ENCODE measurements at regions not wholly inside any gene's neighbourhood (a gene's known extent, or its start where the extent isn't known, plus 50 kb on each side); places are given as distances from the start of the nearest gene placed in this dataset.
"Not testable (repeated sequence)": the region's sequence is repeated elsewhere in the genome, so short reads cannot be mapped to it uniquely, and the experiment has no call there.

DNA sequence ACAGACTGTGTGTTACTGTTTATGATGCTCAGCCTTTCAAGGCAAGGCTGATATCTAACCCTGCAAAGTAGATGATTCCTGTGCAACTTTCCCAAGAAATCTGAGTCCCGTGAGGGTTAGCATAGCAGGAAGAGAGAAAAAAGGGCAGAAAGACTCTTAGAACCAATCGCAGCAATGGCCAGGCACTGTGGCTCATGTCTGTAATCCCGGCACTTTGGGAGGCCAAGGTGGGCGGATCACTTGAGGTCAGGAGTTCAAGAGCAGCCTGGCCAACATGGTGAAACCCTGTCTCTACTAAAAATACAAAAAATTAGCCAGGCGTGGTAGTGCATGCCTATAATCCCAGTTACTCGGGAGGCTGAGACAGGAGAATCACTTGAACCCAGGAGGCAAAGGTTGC, 124.3 kb upstream of the CDH5 start:
- H2AFZ ChIP-seq (ENCODE audit: low read length, unreplicated experiment); H3K79me2 ChIP-seq (ENCODE audit: control insufficient read depth, insufficient read depth, low read length, unreplicated experiment); H3K4me3 ChIP-seq (ENCODE audit: low read depth, low read length); H3K36me3 ChIP-seq (ENCODE audit: insufficient read depth, low read length); H3K4me1 ChIP-seq (ENCODE audit: control insufficient read depth, insufficient read depth, low read length, unreplicated experiment); H3K27ac ChIP-seq (ENCODE audit: low read depth, low read length): not testable (repeated sequence)
- peaks cover 27% of the 10 kb centered on the region for H3K27me3 ChIP-seq (ENCODE audit: insufficient read depth, low read length)

DNA sequence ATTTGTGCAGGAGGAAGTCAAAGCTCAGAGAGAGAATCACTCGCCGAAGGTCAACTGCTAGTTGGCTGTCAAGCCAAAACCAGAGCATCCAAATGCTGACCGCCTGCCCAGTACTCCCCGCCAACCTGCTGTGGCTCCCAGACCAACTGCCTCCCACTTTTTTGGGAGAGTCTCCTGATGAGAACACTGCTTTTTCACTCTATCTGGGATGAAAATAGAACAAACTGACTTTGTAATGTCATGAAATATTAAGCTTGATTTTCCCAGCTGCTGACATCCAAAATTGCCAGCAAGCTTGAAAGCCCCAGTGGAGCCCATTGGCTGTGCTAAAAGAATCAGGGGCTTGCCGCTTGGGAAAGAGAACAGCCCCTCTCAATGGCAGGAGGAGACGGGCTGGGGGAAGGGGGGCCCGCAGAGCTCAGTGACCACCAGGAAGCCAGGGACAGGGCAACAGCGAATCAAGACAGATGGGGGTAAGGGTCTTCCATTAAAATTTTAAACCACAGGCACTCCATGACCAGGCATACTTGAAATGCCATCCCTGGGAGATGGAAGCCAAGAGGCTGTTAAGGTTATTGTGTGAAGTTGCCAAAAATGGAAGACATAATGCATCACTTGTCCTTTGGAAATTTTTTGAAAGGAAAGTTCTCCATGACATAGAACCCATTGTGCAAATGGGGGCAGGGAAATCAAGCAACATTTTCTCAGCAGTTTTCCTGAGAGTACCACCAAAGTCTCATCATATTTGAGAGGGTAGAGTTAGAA, 125.7 kb upstream of the CDH5 start:
- Histone ChIP-seq H3K4me3 (ENCODE audit: low read depth, low read length) (no peak overlapping the region), H3K27ac (ENCODE audit: low read depth, low read length) (no peak overlapping the region), H3K79me2 (ENCODE audit: control insufficient read depth, insufficient read depth, low read length, unreplicated experiment) (no peaks in the 10 kb centered on the region), H3K27me3 (ENCODE audit: insufficient read depth, low read length) (peaks cover 29% of the 10 kb centered on the region), H2AFZ (ENCODE audit: low read length, unreplicated experiment) (no peak overlapping the region), H3K4me1 (ENCODE audit: control insufficient read depth, insufficient read depth, low read length, unreplicated experiment) (no peaks in the 10 kb centered on the region), H3K36me3 (ENCODE audit: insufficient read depth, low read length) (no peaks in the 10 kb centered on the region)

DNA sequence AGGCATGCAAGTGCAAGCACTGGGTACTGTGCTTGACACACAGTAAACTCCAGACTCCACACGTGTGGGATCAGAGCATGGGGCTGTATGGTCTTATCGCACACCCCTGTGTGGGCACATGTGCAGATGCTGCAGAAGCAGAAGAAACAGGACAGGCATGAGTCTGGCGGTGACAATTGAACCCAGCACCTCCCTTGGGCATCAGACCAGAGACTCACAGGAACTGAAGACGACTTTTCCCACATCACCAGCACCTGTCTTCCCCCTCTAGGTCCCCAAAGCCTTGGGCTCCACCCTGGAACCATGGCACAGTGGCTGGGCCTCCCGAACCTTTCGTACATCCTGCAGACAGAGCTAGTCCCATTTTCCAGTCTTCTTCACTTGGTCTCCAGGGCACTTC, 126.4 kb upstream of the CDH5 start:
- H2AFZ ChIP-seq (ENCODE audit: low read length, unreplicated experiment), result no peak overlapping the region
- H3K27me3 ChIP-seq (ENCODE audit: insufficient read depth, low read length), result peaks cover 34% of the 10 kb centered on the region
- no peak overlapping the region for H3K4me3 ChIP-seq (ENCODE audit: low read depth, low read length)
- H3K79me2 ChIP-seq (ENCODE audit: control insufficient read depth, insufficient read depth, low read length, unreplicated experiment), result no peaks in the 10 kb centered on the region
- H3K4me1 ChIP-seq (ENCODE audit: control insufficient read depth, insufficient read depth, low read length, unreplicated experiment), result no peaks in the 10 kb centered on the region
- H3K36me3 ChIP-seq (ENCODE audit: insufficient read depth, low read length), result no peaks in the 10 kb centered on the region
- H3K27ac ChIP-seq (ENCODE audit: low read depth, low read length), result no peak overlapping the region

DNA sequence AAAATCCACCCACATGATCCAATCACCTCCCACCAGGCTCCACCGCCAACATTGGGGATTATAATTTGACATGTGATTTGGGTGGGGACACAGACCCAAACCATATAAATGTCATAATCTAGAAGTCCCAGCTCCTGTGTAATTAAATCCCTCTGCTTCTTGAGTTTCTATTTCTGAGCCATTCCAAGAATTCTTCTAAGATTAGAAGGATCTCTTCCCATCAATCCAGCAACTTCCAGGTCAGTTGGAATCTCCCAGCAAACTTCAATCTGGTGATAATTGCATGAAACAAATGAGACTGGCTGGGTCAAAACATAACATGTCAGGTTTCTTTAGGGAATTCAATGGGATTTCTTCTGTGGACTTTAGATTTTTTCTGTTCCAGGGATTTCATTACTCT, 127.8 kb upstream of the CDH5 start:
- H3K27ac ChIP-seq (ENCODE audit: low read depth, low read length), result no peak overlapping the region

DNA sequence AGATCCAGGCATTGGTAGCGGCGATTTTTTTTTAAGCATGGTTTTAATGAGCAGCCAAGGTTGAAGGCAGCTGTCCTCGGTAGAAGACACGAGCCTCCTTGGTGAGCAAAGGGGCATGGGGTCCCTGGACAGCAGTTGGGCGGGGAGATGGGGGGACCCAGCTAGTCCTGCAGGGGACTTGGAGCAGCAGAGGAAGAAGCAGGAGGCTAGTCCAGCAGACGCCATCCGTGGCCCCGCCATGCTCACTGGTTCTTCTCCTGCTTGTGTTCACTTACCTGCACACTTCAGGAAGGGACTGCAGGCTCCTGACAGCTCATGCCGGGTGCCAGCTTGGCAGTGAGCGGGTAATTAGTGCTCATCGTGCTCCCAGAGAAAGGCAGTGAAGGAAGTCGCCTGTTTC, 130.2 kb upstream of the CDH5 start:
- Histone ChIP-seq H3K27me3 (ENCODE audit: insufficient read depth, low read length) (peaks cover 39% of the 10 kb centered on the region), H3K79me2 (ENCODE audit: control insufficient read depth, insufficient read depth, low read length, unreplicated experiment) (no peaks in the 10 kb centered on the region), H2AFZ (ENCODE audit: low read length, unreplicated experiment) (no peak overlapping the region), H3K4me3 (ENCODE audit: low read depth, low read length) (no peak overlapping the region), H3K36me3 (ENCODE audit: insufficient read depth, low read length) (no peaks in the 10 kb centered on the region), H3K27ac (ENCODE audit: low read depth, low read length) (no peak overlapping the region), H3K4me1 (ENCODE audit: control insufficient read depth, insufficient read depth, low read length, unreplicated experiment) (no peaks in the 10 kb centered on the region)

More for the DNA sequence above, 127.8 kb upstream of the CDH5 start:
- peaks cover 34% of the 10 kb centered on the region for H3K27me3 ChIP-seq (ENCODE audit: insufficient read depth, low read length)
- H3K79me2 ChIP-seq (ENCODE audit: control insufficient read depth, insufficient read depth, low read length, unreplicated experiment), result no peaks in the 10 kb centered on the region
- no peaks in the 10 kb centered on the region for H3K36me3 ChIP-seq (ENCODE audit: insufficient read depth, low read length)
- H2AFZ ChIP-seq (ENCODE audit: low read length, unreplicated experiment), result no peak overlapping the region
- no peak overlapping the region for H3K4me3 ChIP-seq (ENCODE audit: low read depth, low read length)
- H3K4me1 ChIP-seq (ENCODE audit: control insufficient read depth, insufficient read depth, low read length, unreplicated experiment), result no peaks in the 10 kb centered on the region

DNA sequence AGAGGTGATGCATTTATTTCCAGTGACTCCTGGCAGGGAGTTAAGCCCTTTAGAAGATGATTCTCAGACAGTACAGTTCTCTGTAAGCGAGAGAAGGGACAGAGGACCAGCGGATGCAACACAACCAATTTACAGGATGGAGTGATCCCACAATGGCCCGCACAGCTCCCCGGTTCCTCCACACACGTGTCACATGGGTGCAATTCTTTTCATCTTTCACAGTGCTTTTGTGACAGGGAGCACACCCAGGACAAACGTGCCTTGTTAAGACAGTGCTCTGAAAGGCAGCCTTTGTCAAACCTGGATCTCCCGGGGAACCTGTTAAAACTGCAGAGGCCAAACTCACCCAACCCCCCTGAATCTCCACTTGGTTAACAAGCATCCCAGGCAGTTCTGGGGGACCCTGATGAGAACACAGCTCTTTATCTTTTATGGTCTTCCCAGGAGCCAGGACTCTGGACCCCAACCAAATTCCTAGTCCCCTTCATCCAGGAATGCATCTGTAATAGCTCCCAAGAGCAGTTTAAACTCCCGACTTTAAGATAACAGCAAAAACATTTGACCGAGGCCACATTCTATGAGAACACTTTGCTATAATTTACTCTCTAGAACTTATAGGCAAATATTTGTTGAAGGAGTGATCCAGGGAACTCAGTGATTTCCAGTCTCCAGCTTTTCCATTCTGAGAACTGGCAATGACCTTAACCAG, 134.9 kb upstream of the CDH5 start:
- H3K4me3 ChIP-seq (ENCODE audit: low read depth, low read length), result no peak overlapping the region
- no peaks in the 10 kb centered on the region for H3K79me2 ChIP-seq (ENCODE audit: control insufficient read depth, insufficient read depth, low read length, unreplicated experiment)
- peaks cover 12% of the 10 kb centered on the region for H3K4me1 ChIP-seq (ENCODE audit: control insufficient read depth, insufficient read depth, low read length, unreplicated experiment)
- no peaks in the 10 kb centered on the region for H3K36me3 ChIP-seq (ENCODE audit: insufficient read depth, low read length)
- no peak overlapping the region for H2AFZ ChIP-seq (ENCODE audit: low read length, unreplicated experiment)
- peaks cover 17% of the 10 kb centered on the region for H3K27me3 ChIP-seq (ENCODE audit: insufficient read depth, low read length)
- no peak overlapping the region for H3K27ac ChIP-seq (ENCODE audit: low read depth, low read length)

DNA sequence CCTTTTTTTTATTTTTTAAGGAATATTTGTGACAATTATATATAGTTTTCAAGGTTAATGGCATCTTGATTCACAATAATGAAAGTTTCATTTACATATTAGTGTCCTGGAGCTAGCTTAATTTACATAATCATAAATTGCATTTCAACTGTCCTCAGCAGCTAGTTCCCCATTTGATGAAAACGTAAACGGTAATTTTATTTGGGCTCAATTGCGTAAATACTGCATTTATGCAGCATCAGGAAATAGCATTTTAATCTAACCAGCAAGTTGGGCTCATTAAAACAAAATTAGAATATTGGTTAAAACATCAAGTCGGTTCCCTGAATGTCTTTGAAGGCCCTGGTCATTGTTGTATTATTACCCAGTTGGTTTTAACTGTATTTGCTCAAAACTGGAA, 136.8 kb upstream of the CDH5 start:
- H3K79me2 ChIP-seq (ENCODE audit: control insufficient read depth, insufficient read depth, low read length, unreplicated experiment), result no peaks in the 10 kb centered on the region
- H3K4me3 ChIP-seq (ENCODE audit: low read depth, low read length), result no peak overlapping the region
- H2AFZ ChIP-seq (ENCODE audit: low read length, unreplicated experiment), result no peak overlapping the region
- peaks cover 12% of the 10 kb centered on the region for H3K4me1 ChIP-seq (ENCODE audit: control insufficient read depth, insufficient read depth, low read length, unreplicated experiment)
- H3K27me3 ChIP-seq (ENCODE audit: insufficient read depth, low read length), result peaks cover 9% of the 10 kb centered on the region
- H3K36me3 ChIP-seq (ENCODE audit: insufficient read depth, low read length), result no peaks in the 10 kb centered on the region
- no peak overlapping the region for H3K27ac ChIP-seq (ENCODE audit: low read depth, low read length)

DNA sequence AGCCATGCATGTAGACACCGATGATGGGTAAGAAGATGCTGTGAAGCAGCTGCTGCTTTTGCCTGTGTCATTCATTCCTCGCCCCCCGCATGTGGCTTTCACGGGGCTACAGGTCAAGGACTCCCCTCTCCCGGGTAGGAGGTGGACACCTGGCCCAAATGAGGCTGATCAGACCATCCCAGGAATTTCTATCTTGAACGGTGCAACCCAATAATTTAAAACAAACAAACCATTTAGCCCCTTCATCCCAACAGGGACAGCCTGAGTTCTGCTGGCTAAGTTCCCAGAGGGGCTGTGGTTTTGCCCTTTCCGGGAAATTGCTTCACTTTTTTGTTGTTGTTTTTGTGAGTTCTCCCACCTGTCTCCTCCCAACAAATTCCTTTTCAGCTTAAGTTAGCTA, 137.7 kb upstream of the CDH5 start:
- no peaks in the 10 kb centered on the region for H3K79me2 ChIP-seq (ENCODE audit: control insufficient read depth, insufficient read depth, low read length, unreplicated experiment)
- no peak overlapping the region for H3K27ac ChIP-seq (ENCODE audit: low read depth, low read length)
- H3K4me3 ChIP-seq (ENCODE audit: low read depth, low read length), result no peak overlapping the region
- peaks cover 9% of the 10 kb centered on the region for H3K27me3 ChIP-seq (ENCODE audit: insufficient read depth, low read length)
- H2AFZ ChIP-seq (ENCODE audit: low read length, unreplicated experiment), result no peak overlapping the region
- H3K4me1 ChIP-seq (ENCODE audit: control insufficient read depth, insufficient read depth, low read length, unreplicated experiment), result peaks cover 16% of the 10 kb centered on the region
- H3K36me3 ChIP-seq (ENCODE audit: insufficient read depth, low read length), result no peaks in the 10 kb centered on the region

DNA sequence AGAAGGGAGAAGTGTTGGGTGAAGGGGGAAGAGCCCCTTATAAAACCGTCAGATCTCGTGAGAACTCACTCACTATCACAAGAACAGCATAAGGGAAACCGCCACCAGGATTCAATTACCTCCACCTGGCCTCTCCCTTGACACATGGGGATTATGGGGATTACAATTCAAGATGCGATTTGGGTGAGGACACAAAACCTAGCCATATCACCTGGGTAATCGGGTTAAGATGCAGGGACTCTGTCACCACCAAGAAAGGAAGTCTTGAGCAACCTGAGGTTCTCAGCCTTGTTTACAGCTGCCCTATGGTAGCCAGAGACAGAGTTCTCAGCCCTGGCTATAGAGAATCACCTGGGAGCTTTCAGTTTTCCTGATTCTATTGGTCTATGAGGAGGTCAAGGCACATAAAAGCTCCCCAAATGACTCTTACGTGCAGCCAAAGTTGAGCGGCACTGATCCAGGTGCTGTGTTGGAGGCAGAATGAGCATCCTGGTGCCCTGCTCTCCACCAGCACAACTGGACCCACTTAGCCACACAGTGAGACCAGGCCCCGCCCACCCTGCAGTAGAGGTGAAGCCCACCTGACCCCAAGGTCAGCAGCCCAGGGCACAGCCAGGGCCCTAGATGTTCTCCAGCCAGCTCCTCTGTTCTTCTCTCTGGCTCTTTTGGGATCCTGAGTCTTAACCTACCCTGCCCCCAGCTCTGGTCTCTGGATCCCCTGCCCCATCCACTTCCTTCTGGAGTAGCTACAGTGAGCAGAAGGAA, 138.5 kb upstream of the CDH5 start:
- Histone ChIP-seq H3K79me2 (ENCODE audit: control insufficient read depth, insufficient read depth, low read length, unreplicated experiment) (no peaks in the 10 kb centered on the region), H3K27ac (ENCODE audit: low read depth, low read length) (no peak overlapping the region), H3K27me3 (ENCODE audit: insufficient read depth, low read length) (peaks cover 9% of the 10 kb centered on the region), H3K4me3 (ENCODE audit: low read depth, low read length) (no peak overlapping the region), H3K4me1 (ENCODE audit: control insufficient read depth, insufficient read depth, low read length, unreplicated experiment) (peaks cover 25% of the 10 kb centered on the region), H2AFZ (ENCODE audit: low read length, unreplicated experiment) (no peak overlapping the region), H3K36me3 (ENCODE audit: insufficient read depth, low read length) (no peaks in the 10 kb centered on the region)

DNA sequence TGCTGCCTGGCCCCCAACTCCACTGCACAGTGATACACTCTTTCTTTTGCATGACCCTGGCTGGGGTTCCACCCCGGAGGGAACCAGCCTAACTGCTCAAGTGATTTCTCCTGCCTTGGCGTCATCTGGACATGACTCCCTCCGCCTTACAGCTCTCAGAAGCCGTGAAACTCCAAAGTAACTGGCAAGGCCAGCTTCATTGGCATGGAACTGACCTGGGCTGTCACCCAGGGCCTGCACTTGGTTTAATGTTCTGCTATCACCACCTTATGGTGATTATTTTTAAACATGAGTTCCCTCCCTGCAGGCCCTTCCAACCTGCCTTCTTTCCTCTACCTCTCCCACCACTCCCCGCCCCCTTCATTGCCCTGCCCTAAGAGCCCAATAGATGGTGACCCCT, 139.7 kb upstream of the CDH5 start:
- Histone ChIP-seq H3K79me2 (ENCODE audit: control insufficient read depth, insufficient read depth, low read length, unreplicated experiment) (no peaks in the 10 kb centered on the region), H3K27me3 (ENCODE audit: insufficient read depth, low read length) (peaks cover 7% of the 10 kb centered on the region), H3K36me3 (ENCODE audit: insufficient read depth, low read length) (no peaks in the 10 kb centered on the region), H3K4me1 (ENCODE audit: control insufficient read depth, insufficient read depth, low read length, unreplicated experiment) (peaks cover 30% of the 10 kb centered on the region), H3K27ac (ENCODE audit: low read depth, low read length) (no peak overlapping the region), H2AFZ (ENCODE audit: low read length, unreplicated experiment) (no peak overlapping the region), H3K4me3 (ENCODE audit: low read depth, low read length) (no peak overlapping the region)
